ENCODE measurements at regions not wholly inside any gene's neighbourhood (a gene's known extent, or its start where the extent isn't known, plus 50 kb on each side); places are given as distances from the start of the nearest gene placed in this dataset.

- peak; percentile 55 to 56 for DNase-seq (ENCODE audit: low read depth in 2 of 2)
- TF ChIP-seq, protein P1, sequence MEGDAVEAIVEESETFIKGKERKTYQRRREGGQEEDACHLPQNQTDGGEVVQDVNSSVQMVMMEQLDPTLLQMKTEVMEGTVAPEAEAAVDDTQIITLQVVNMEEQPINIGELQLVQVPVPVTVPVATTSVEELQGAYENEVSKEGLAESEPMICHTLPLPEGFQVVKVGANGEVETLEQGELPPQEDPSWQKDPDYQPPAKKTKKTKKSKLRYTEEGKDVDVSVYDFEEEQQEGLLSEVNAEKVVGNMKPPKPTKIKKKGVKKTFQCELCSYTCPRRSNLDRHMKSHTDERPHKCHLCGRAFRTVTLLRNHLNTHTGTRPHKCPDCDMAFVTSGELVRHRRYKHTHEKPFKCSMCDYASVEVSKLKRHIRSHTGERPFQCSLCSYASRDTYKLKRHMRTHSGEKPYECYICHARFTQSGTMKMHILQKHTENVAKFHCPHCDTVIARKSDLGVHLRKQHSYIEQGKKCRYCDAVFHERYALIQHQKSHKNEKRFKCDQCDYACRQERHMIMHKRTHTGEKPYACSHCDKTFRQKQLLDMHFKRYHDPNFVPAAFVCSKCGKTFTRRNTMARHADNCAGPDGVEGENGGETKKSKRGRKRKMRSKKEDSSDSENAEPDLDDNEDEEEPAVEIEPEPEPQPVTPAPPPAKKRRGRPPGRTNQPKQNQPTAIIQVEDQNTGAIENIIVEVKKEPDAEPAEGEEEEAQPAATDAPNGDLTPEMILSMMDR (IDR thresholded peaks at IDR 0.05; ENCODE audit: low read depth, low read length): peak; percentile 78
- H3K4me3 ChIP-seq (replicated peaks in 1 of 2; ENCODE audit: low read depth in 2 of 2, low read length in 2 of 2): no peak overlapping the region
Measured at GRCh38 chr20:9912858-9913434, 74.1 kb upstream of the PAK5 start.

DNA sequence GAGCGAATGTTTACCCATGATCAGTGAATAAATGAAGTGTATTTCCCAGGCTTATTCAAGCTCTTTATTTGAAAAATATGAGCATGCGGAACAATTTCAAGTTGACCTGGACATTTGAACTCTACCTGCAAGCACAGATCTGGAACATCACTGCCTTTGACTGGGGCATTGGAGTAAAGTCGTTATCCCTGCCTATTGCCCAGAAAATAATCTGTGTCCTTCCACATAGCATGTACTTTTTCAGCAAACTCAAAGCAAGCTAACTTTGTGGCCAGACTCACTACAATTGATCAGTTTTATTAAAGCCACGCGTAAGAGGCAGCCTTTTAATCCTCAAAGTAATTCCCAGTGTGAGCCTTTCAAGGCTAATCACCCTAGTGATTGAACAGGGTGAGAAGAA is 73.4 kb upstream of the PAK5 start:
- H3K4me3 ChIP-seq (replicated peaks in 1 of 2; ENCODE audit: low read depth in 2 of 2, low read length in 2 of 2): no peak overlapping the region
- DNase-seq (ENCODE audit: low read depth in 2 of 2): no peak
- TF ChIP-seq, protein P1 (IDR thresholded peaks at IDR 0.05; ENCODE audit: low read depth, low read length): no peak

- TF ChIP-seq, protein P1 (IDR thresholded peaks at IDR 0.05; ENCODE audit: low read depth, low read length): no peak
- DNase-seq (ENCODE audit: low read depth in 2 of 2): no peak
- H3K4me3 ChIP-seq (replicated peaks in 1 of 2; ENCODE audit: low read depth in 2 of 2, low read length in 2 of 2): no peak overlapping the region
Measured at GRCh38 chr20:9911519-9911918, 72.6 kb upstream of the PAK5 start.

DNA sequence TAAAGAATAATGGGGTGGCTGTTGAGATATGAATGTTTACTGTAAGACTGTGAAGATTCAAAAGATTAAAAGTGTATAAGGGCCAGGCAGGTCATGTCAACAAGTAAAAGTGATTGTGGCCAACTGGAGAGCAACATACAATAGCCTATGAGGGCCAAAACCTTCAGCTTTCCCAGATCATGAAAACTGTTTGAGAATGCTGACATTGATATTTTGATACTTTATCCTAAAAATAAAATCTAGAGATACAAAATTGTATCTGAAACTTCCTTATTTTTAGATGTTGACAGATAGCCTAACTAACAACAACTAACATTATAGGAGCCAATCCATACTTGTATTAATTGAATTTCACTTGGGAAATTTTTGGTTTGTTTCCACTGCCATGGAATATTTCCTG is 70.3 kb upstream of the PAK5 start:
- no peak overlapping the region for H3K4me3 ChIP-seq (replicated peaks in 1 of 2; ENCODE audit: low read depth in 2 of 2, low read length in 2 of 2)
- TF ChIP-seq, protein P1 (IDR thresholded peaks at IDR 0.05; ENCODE audit: low read depth, low read length): no peak
- no peak for DNase-seq (ENCODE audit: low read depth in 2 of 2)

DNA sequence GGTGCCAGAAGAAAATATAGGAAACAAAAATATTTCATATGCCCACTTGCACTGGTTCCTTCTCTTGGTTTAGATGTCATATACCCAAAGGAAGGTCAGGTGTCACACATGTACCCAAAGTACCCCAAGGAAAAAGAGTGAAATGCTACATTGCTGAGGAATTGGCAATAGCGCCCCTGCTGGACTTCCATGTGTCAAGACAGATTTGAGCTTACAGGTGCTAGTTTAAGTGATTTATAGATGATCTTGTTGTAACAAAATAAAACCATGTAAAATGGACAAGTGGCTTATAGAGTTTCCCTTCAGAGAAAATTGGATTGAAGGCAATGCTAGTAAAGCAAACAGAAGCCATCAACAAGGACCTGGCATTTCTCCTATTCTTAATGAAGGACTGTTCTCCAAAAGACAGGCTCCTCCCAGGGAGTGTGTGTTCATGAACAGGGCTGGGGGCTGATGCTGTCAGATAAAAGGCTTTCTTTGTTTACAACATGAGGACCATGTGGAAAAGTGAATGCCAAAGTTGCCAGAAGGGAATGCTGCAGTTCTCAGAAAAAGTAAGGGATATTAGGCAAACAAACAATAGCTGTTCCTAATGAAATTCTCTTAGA is 64.3 kb upstream of the PAK5 start:
- no peak overlapping the region for H3K4me3 ChIP-seq (replicated peaks in 1 of 2; ENCODE audit: low read depth in 2 of 2, low read length in 2 of 2)
- TF ChIP-seq, protein P1 (IDR thresholded peaks at IDR 0.05; ENCODE audit: low read depth, low read length): peak; percentile 42
- peak in 1 of 2 donors; percentile 7 for DNase-seq (ENCODE audit: low read depth in 2 of 2)

DNA sequence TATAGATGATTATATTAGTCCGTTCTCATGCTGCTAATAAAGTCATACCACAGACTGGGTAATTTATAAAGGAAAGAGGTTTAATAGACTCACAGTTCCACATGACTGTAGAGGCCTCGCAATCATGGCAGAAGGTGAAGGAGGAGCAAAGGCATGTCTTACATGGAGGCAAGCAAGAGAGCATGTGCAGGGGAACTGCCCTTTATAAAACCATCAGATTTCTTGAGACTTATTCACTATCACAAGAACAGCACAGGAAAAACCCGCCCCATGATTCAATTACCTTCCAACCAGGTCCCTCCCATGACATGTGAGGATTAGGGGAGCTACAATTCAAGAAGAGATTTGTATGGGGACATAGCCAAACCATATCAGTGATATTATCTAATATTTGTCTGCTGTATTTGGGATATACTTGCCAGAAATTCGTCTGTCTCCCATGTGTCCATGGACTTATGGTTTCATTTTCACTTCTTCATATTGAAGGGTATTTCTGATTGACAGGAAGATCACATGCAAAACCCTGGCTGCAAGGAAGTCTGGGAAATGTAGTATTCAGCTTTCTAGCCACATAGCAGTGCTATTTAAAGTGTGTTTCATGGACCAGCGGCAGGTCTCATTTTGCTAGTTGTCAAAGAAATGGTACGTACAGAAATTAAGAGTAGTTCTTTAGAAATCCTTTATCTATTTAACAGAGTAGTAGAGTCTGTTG is 50.5 kb upstream of the PAK5 start:
- no peak for DNase-seq (ENCODE audit: low read depth in 2 of 2)
- TF ChIP-seq, protein P1 (IDR thresholded peaks at IDR 0.05; ENCODE audit: low read depth, low read length): no peak
- H3K4me3 ChIP-seq (replicated peaks in 1 of 2; ENCODE audit: low read depth in 2 of 2, low read length in 2 of 2): no peak overlapping the region

Measured in cardiac fibroblast (primary cell).